HG03558 (cell line): ENCODE measurements at regions not wholly inside any gene's neighbourhood (a gene's known extent, or its start where the extent isn't known, plus 50 kb on each side); places are given as distances from the start of the nearest gene placed in this dataset.
"Not testable (repeated sequence)": the region's sequence is repeated elsewhere in the genome, so short reads cannot be mapped to it uniquely, and the experiment has no call there.

Source experiments
- ATAC-seq: cut with Tn5 transposase; IDR thresholded peaks from one replicate; pipeline ENCODE4 v1.9.1; 2021; ENCODE audit warnings: moderate number of reproducible peaks; ENCODE audit not compliant: unreplicated experiment; ENCODE audit errors: extremely low read depth

GRCh38 chr2:13289310-13289709, 572.6 kb downstream of the TRIB2 start:
- ATAC-seq = no peak

DNA sequence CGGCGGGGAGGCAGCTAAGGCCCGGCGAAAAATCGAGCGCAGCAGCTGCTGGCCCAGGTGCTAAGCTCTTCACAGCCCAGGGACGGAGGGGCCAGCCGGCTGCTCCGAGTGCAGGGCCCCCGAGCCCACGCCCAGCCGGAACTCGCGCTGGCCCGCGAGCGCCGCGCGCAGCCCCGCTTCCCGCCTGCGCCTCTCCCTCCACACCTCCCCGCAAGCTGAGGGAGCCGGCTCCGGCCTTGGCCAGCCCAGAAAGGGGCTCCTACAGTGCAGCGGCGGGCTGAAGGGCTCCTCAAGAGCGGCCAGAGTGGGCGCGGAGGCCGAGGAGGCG, 591.7 kb downstream of the TRIB2 start:
- ATAC-seq = not testable (repeated sequence)

- ATAC-seq = no peak
Measured at GRCh38 chr2:13308989-13309388, 592.3 kb downstream of the TRIB2 start.

GRCh38 chr2:13332060-13332459, 615.3 kb downstream of the TRIB2 start:
- no peak for ATAC-seq

- not testable (repeated sequence) for ATAC-seq
Measured at GRCh38 chr2:13334071-13334470, 617.3 kb downstream of the TRIB2 start.

DNA sequence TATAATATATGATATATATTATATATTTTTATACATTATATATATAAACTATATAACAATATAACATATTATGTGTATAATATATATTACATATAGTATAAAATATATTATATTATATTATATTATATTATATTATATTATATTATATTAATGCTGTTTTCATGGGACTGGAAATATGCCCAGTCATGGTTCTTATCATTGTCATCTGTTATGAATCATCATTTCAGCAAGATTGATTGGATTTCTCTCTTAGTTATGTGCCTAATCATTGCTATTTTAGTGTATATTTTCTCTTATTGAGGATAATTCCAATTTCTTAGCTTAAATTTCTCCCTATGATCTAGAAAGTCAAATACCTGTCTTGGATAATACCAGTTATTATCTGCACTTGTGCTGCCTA, 617.8 kb downstream of the TRIB2 start:
- ATAC-seq = no peak

DNA sequence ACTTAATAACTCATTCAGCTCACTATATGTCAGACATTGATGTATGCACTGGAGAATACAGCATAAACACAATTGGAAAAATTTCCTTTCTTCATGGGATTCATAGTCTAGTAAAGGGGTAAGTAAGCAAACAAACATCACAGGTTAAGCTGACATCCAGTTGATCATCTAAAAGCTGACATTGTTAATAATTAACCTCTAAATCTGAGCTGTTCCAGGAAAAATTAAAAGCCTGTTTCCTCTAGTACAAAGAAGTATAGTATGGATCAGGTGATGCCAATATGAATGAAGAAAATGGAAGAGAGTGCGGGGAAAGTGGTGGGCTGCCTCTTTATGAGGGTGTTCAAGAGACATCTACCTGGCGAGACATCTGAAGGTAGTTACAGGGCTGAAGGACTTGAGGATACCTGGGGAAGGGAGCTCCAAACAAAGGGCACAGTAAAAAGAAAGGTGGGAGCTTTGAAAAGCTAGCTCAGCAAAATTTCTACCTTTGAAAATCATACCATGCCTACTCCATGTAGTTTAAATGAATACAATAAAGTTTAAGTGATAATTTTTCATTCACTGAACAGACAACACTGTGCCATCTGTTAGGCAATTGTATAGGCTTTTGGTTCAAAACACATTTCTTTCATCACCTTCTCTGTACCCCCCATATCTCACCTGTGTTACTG, 619.3 kb downstream of the TRIB2 start:
- ATAC-seq = no peak

GRCh38 chr2:13351068-13351467, 634.3 kb downstream of the TRIB2 start:
- no peak for ATAC-seq

DNA sequence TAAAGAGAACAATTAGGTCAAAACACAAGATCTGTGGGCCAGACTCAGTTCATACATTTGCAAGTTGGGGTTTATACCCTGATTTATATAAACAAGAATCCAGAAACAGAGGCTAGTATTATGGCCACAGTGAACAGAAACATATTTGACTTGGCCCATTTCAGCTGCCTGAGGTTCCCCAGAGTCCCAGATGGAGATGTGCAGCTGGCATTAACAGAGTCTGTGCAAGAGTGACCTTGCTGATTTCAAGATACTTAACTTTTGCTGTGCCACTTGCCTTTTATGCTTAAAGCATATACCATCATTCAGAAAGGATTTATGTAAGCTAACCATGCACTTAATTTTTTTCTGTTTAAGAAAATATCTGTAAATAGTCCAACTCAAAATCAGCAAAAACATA, 636.3 kb downstream of the TRIB2 start:
- ATAC-seq = no peak

DNA sequence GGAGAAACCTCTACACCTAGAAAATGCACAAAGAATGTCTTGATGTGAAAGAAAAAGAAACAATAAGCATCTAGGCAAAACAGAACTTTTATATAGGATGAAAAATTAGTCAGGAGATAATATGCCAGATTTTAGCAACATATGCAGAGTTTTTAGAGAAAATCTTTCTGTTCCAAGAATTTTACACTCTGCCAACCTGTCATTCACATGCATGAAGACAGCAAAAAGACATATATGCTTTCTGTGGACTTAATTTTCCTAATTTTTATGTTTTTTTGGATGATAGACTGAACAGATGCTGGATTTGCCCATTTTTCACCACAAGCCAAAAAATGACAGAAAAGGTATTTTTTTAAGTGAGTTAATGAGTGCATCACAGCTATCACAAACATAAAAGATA, 637.3 kb downstream of the TRIB2 start:
- no peak for ATAC-seq

DNA sequence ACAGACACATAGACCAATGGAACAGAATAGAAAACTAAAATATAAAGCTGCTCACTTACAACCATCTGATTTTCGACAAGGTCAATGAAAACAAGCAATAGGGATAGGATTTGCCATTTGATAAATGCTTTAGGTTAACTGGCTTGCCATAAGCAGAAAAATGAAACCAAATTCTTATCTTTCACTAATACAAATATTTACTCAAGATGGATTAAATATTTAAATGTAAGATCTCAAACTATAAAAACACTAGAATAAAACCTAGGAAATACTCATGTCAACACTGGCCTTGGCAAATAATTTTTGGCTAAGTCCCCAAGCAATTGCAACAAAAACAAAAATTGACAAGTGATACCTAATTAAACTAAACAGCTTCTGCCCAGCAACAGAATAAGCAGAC, 665.2 kb downstream of the TRIB2 start:
- ATAC-seq = not testable (repeated sequence)

DNA sequence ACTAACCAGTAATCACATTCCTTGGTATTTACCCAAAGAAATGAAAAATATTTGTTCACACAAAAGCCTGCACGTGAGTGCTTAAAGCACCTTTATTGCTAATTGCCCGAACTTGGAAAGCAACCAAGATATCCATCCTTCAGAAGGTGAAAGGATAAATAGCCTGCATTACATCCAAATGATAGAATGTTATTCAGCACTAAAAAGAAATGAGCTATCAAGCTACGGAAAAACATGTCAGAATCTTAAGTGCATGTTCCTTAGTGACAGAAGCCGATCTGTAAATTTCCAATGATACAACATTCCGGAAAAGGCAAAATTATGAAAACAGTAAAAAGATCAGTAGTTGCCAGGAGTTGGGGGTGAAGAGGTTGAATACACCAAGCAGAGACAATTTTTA, 672.4 kb downstream of the TRIB2 start:
- not testable (repeated sequence) for ATAC-seq

DNA sequence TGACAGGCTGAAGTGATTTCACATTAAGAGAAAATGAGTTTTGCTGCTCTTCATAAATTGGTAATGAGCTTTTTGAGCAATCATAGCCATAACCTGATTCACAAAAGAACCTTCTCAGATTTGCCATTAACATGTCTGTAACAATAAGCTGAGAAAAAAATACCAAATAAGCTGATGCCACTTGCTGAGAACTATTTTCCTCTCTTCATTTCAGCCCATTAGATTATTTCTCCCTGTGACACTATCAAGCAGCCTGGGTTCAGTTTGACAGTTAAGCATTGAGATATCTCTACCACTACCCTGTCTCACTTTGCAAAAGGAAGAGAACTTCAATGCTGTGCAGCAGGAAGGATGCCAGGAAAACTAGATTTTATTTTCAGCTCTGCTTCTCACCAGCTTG, 673.9 kb downstream of the TRIB2 start:
- ATAC-seq = no peak

GRCh38 chr2:13401312-13401711, 684.6 kb downstream of the TRIB2 start:
- no peak for ATAC-seq

DNA sequence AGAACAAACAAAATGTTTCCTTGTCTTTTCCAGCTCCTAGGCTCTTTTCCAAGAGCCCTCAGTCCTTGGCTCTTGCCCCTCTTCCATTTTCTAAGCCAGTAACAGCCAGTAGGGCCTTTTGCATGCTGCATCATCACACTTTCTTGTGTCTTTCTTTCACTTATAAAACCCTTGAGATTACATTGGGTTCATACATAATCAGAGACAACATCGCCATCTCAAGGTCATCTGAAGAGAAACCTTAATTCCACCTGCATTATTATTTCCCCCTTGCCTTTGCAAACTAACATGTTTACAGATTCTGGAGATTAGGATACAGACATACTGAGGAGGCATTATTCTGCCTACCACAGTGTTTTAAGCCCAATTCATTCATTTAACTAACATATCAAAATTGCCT, 697.3 kb downstream of the TRIB2 start:
- ATAC-seq = no peak

- ATAC-seq = no peak
Measured at GRCh38 chr2:13414897-13415296, 698.2 kb downstream of the TRIB2 start.

GRCh38 chr2:13433954-13434353, 717.2 kb downstream of the TRIB2 start:
- ATAC-seq = no peak

DNA sequence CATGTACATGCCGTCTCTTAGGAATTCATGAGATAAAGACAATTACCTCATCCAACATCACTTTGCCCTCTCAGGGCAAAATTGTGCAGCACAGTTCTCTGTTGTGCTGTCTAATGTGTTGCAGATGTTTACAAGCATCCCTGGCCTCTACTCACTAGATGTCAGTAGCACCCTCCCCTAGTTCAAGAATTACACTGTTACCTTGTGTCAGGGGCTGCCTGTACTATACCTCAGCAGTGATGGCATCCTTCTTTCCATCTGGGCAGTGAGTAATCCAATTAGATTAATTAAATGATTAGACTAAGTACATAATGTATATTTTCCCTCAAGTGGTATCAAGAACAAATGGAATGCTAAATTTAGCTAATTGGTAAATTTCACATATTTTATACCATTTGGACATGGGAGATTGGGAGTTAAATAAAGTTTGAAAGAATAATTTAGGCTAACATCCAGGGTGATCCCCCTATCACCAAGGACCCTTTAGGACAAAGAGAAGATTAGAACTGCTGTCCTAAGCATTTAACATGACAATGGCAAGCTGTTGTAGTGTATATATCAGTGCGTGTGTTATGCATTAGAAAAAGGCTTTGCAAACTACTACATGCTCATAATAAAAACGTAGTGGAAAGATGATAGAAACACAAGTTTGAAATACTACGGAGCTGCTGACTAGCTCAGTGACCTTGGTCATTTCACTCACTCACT, 727.0 kb downstream of the TRIB2 start:
- not testable (repeated sequence) for ATAC-seq

GRCh38 chr2:13462464-13462863, 745.7 kb downstream of the TRIB2 start:
- ATAC-seq = no peak

DNA sequence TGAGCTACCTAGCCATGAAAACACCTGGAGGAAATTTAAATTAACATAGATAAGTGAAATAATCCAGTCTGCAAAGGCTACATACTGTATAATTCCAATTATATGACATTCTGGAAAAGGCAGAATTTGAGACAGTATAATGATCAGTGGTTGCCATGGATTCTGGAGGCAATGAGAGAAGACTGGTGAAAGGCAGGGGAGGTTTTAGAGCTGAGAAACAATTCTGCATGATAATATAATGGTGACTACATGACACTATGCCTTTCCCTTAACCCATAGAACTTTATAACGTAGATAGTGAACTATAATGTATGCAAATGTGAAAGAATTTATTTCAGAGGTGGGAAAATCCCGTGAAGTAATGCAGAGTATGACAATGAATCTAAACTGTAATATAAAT, 749.3 kb downstream of the TRIB2 start:
- no peak for ATAC-seq

GRCh38 chr2:13474538-13474937, 757.8 kb downstream of the TRIB2 start:
- no peak for ATAC-seq

DNA sequence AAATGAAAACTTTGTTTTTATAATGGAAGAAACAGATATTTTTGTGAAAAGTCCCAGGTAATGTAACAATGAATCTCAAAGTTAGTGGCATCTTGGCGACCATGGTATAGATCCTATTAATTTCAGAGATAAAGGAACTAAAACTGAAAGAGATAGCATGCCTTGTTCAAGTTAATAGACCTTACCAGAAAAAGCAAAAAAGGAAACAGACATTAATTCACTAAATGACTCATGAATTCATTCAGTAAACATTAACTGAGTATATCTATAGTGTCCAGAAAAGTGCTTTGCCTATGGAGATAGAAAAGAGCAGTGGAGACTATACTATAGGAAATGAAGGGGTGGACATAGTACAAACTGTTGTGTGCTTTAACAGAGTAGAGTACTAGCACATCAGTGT, 763.3 kb downstream of the TRIB2 start:
- peak; percentile 82 for ATAC-seq
